B cell (primary cell): ENCODE measurements at regions not wholly inside any gene's neighbourhood (a gene's known extent, or its start where the extent isn't known, plus 50 kb on each side); places are given as distances from the start of the nearest gene placed in this dataset.

Experiments used
- EZH2 ChIP-seq: IDR thresholded peaks from 2 replicates; pipeline ENCODE4 v1.6.1; 2012; ENCODE audit warnings: borderline replicate concordance, low read depth, mild to moderate bottlenecking, moderate library complexity, low read length; ENCODE audit not compliant: insufficient read depth, poor library complexity, severe bottlenecking
- TF ChIP-seq, protein P1 (sequence below): fragments of 200-600 bp; IDR thresholded peaks from one replicate; pipeline ENCODE4 v1.8.0; 2022; ENCODE audit warnings: antibody characterized with exemption, mild to moderate bottlenecking

DNA sequence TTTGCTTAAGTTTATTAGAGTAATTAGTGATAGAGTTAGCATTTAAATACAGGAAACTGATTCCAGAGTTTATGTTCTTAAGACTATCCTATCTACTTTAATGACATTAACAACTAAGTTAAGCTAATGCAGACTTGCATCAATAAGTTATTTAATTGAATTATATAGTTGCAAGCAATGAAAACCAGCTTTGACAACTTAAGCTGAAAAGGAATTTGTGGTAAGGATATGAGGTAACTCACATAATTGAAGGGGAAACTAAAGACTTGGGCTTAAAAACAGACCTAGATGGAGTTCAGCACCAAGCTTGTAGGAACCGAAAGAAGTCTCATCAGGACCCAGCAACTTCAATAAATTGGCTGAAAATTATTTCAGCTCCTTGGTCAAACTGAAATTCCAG lies 222.3 kb downstream of the IBTK start:
- TF ChIP-seq, protein P1, sequence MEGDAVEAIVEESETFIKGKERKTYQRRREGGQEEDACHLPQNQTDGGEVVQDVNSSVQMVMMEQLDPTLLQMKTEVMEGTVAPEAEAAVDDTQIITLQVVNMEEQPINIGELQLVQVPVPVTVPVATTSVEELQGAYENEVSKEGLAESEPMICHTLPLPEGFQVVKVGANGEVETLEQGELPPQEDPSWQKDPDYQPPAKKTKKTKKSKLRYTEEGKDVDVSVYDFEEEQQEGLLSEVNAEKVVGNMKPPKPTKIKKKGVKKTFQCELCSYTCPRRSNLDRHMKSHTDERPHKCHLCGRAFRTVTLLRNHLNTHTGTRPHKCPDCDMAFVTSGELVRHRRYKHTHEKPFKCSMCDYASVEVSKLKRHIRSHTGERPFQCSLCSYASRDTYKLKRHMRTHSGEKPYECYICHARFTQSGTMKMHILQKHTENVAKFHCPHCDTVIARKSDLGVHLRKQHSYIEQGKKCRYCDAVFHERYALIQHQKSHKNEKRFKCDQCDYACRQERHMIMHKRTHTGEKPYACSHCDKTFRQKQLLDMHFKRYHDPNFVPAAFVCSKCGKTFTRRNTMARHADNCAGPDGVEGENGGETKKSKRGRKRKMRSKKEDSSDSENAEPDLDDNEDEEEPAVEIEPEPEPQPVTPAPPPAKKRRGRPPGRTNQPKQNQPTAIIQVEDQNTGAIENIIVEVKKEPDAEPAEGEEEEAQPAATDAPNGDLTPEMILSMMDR, result no peak
- TF ChIP-seq EZH2, result no peak
